Astrocyte of the cerebellum (primary cell): ENCODE measurements at regions not wholly inside any gene's neighbourhood (a gene's known extent, or its start where the extent isn't known, plus 50 kb on each side); places are given as distances from the start of the nearest gene placed in this dataset.
A peak's percentile ranks its signal among the peaks of the same experiment; 100 is the strongest.

Experiments
- DNase-seq: peaks from one replicate; pipeline ENCODE4 v3.0.0-alpha.2; 2011; ENCODE audit warnings: low read depth
- H3K4me3 ChIP-seq: 2 replicates; pipeline ENCODE4 v1.5.1; 2011; ENCODE audit warnings: mild to moderate bottlenecking, low read depth, low read length, moderate library complexity
- CTCF ChIP-seq: IDR thresholded peaks from 2 replicates; pipeline ENCODE4 v1.5.1; 2012; ENCODE audit warnings: low read length, low read depth, moderate library complexity, mild to moderate bottlenecking; ENCODE audit errors: missing control alignments
- in situ Hi-C: cut with HindIII; loops from 2 replicates; pipeline ENCODE4 v1.10.0; 2017; ENCODE audit warnings: low sequenced_read_pairs

DNA sequence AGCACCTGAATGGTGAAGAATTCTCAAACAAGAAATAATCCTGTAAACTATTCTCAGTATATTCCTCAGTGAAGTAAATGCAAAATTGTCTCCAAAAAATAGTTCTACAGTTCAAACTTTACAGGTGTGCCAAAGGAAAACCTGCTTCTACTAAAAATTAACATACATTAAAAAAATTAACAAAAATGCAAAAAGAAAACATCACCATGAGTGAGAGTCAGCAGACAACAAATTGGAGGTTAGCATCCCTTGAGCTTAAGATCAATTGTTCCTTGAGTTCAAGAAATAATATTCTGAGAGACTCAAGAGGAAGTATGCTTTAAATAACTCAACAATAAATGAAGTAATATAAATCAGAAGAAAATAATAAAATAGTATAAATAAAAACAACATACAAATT lies 278.4 kb upstream of the MME start:
- in situ Hi-C loops: no loop called here
- H3K4me3 ChIP-seq: no peak overlapping the region
- DNase-seq: no peak
- no peak for TF ChIP-seq CTCF

DNA sequence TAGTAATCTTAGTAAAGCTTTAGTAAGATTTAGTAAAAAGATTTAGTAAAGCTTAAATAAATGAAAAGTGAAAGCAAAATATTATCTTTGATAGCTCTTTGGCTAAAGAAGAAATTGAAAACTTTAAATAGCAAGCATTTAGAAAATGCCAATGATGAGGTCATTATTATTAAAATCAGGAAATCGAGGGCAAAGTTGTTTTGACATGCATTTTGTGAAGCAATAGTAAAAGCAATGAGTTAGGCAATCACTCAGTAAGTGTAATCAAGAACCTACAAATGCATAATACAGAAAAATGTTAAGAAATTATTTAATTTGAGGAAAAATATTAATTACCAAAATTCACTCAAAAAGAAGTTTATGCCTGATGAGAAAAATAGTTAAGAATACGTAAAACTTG lies 280.3 kb upstream of the MME start:
- H3K4me3 ChIP-seq: no peak overlapping the region

GRCh38 chr3:154795582-154795981 lies 284.5 kb upstream of the MME start:
- H3K4me3 ChIP-seq: no peak overlapping the region
- DNase-seq: peak; percentile 56
- no peak for TF ChIP-seq CTCF
- in situ Hi-C loops: no loop called here

More for the DNA sequence above, 280.3 kb upstream of the MME start:
- no peak for DNase-seq
- in situ Hi-C loops: no loop called here
- no peak for TF ChIP-seq CTCF

DNA sequence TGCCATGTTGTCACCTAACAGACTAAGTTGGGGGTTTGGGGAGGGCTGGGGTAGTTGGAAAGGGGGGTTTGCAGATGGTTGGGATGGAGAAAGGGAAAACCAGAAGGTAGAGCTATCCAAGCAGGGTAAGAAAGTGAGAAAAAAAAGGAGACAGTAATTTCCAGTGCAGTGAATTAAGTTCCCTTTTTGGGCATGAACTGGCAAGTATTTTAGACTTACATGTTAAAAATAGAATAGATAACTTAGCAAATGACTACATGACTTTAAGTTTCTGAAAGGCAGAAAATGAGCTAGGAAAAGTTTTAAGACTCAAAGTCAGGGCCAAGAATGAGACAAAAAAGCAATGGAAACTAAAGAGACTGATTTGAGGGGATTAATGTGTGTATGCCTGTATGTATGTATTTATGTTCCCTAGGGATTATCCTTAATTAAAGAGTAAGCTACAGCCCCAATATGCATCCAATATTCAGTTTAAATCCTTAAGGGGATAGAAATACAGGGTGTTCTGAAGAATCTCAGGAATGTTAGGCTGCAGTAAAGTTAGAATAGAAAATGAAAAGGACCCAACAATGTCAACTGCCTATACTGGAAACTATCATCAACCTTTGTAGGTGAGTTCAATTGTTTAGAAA lies 285.2 kb upstream of the MME start:
- no peak overlapping the region for H3K4me3 ChIP-seq
- no peak for TF ChIP-seq CTCF
- DNase-seq: no peak
- in situ Hi-C loops: no loop called here

- H3K4me3 ChIP-seq: no peak overlapping the region
- in situ Hi-C loops: no loop called here
- TF ChIP-seq CTCF: no peak
- no peak for DNase-seq
Observed at GRCh38 chr3:154794391-154794790, 285.7 kb upstream of the MME start.

DNA sequence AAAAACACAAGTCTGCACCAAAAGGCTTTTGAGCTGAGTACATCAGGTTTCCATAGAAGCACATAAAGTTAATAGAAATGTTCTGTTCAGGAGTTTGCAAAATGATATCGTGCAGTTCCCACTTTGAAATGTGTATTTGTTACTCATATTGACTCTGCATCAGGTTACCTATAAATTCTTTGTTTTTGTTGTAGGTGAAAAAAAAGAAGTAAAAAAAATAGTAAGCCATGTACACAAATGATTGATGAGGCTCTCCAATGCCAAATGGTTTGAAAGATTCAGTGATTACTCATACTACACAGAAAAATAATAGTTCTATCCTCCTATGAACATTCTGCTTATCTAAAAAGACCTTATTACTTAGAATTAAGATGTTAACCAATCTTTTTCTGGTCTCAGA lies 287.3 kb upstream of the MME start:
- no peak for TF ChIP-seq CTCF
- in situ Hi-C loops: no loop called here
- DNase-seq: no peak
- no peak overlapping the region for H3K4me3 ChIP-seq
